GM21786 (cell line): ENCODE measurements at regions not wholly inside any gene's neighbourhood (a gene's known extent, or its start where the extent isn't known, plus 50 kb on each side); places are given as distances from the start of the nearest gene placed in this dataset.

Source experiments
- ATAC-seq: cut with Tn5 transposase; IDR thresholded peaks from one replicate; pipeline ENCODE4 v1.9.1; 2021; ENCODE audit not compliant: unreplicated experiment

DNA sequence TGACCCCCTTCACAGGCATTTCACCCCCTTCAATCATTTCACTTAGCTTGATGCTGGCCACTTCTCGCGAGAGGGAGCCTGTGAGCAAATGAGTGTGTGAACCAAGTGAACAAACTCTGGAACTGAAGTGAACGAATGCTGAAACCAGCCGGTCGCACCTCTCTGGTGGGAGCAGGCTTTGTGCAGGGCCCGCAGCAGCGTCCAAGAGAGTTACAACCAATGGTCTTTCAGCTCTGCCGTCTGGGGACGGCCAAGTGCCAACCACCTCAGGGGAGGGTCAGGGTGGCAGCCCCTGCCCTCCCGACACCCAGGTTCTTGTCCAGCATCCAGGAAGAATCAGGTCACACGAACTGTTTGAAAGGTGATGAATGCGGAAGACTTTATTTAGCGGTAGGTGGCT is 764.0 kb downstream of the SUCLG1 start:
- ATAC-seq, result no peak

DNA sequence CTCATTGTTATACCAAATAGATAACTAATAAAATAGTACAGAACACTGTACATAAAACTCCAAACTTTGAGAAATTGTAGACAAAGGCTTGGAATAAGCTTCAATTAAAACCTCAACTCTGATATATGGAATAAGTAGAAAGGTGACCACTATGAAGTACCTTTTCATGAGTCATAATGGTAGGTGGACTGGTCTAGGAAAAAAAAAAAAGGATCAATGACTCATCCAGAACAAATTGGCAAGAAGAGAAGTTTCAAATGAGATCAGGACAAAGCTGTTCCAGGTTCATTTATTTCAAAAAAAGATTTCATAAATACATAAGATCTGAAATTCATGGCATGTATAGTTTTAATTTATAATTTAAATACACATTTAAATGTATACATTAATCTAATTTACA is 769.7 kb downstream of the SUCLG1 start:
- ATAC-seq, result no peak

- ATAC-seq, result no peak
These were observed 772.2 kb downstream of the SUCLG1 start for GRCh38 chr2:83686863-83687262.

- no peak for ATAC-seq
These were observed 785.0 kb downstream of the SUCLG1 start for GRCh38 chr2:83674050-83674449.

DNA sequence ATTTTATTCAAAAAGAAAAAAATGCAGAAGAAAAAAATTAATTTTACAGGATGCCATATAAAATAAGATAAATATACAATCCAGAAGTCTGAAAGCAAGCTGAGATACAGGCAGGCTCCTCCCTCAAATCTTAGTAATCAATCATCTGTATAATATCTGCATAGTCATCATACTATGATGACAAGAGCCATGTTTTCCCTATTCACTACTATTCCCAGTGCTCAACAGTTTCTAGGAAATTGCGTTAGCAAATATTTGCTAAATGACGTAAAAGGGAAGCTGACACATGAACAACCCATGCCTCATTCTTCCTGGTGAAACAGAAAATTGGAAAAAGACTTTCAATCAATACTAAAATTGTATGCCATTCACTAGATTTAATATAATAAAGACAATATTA is 793.2 kb downstream of the SUCLG1 start:
- ATAC-seq, result no peak

DNA sequence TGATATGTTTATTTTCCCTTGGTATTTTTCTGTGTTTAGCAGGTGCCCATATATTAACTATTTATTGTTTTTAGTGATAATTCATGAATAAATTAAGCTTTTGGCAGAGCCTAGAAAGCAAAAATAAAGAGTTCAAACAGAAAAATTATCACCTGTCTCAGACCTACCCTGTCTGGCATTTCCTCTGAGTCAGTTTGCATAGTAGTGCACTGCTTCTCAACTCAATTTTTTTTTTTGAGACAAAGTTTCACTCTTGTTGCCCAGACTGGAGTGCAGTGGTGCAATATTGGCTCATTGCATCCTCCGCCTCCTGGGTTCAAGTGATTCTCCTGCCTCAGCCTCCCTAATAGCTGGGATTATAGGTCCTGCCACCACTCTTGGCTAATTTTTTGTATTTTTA is 793.9 kb downstream of the SUCLG1 start:
- no peak for ATAC-seq

- no peak for ATAC-seq
These were observed 797.4 kb downstream of the SUCLG1 start for GRCh38 chr2:83661711-83662110.

DNA sequence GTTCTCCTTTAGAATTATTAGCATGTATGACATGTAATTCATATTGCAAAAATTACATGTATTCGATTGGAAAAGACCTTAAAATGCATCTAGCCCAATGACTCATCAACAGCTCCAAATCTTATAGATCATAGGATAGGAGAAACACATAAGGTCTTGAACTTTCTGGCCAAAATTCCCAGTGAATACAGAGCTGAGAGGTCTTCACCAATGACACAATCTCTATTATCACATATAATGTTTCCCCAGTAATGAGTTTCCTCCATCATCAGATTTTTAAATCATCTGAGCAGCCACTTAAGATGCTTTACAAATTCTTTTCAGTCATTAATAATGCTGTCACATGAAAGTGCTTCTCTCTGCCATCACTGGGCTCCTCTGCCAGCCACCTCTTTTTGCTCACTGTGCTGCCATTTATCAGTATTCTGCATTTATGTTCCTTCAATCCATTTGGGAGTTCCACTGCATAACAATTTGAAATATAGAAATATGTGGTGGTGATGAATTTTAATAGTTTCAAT is 804.9 kb downstream of the SUCLG1 start:
- ATAC-seq, result no peak

- ATAC-seq, result no peak
These were observed 808.2 kb downstream of the SUCLG1 start for GRCh38 chr2:83650898-83651297.

DNA sequence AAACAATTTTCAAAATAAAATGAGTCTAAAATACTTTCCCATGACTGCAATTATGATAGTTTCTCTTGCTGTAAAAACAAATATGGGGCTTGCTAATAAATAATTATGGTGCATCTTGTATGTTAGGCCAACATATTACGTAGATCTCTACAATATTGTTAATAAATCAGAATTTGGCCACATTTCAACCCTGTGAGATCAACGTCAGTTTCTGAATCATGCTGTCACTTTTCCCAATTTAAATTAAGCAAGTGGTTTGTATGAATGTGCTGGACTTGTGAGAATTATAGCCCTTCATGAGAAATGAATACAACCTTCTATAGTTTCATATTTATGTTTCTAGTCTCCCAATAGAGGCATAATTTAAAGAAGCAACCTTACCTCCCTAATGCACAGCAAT is 808.9 kb downstream of the SUCLG1 start:
- ATAC-seq, result no peak

GRCh38 chr2:83640506-83640905 is 818.6 kb downstream of the SUCLG1 start:
- ATAC-seq, result no peak

DNA sequence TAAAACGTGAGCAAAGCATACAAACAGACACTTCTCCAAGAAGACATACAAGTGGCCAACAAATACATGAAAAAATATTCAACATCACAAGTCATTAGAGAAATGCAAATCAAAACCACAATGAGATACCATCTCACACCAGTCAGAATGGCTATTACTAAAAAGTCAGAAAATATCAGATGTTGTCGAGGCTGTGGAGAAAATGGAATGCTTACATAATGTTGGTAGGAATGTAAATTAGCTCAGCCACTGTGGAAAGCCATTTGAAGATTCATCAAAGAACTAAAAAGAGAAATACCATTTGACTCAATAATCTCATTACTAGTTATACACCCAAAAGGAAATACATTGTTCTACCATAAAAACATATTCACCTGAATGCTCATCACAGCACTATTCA is 825.7 kb downstream of the SUCLG1 start:
- ATAC-seq, result no peak

GRCh38 chr2:83630351-83630750 is 828.7 kb downstream of the SUCLG1 start:
- no peak for ATAC-seq

DNA sequence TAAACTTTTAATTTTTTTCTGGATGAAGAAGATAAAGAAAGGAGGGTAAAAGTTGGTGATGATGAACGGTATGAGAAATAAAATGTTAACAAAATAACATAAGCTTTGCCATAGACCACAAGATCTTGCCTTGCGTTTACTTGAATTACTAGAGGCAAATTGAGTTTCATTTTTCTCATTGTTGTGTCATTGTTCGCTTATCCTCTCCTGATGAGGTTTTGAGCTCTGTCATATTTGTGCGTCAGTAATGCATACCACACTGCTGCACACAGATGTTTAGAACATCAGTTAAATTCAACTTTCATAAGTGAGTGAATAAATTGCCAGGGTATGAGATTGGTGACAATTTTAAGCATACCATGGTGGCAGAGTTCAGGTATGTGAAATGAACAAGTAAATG is 843.6 kb downstream of the SUCLG1 start:
- no peak for ATAC-seq

DNA sequence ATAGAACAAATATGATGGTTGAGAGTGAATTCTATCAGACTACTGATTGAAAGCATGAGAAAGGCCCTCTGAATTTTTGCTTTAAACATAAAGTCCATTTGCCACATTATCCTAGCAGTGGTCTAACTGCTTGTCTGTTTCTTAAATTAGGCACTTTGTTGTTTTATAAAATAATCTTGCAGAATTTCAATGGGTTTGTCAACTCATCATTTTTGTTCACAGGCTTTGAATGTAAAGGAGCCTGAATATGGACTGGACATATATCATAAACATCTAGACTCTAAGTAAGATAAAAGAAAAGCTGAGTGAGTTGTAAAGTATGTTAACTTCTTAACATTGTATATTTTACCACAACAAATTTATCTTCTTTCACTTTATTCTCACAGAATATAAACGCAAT is 845.9 kb downstream of the SUCLG1 start:
- ATAC-seq, result no peak

DNA sequence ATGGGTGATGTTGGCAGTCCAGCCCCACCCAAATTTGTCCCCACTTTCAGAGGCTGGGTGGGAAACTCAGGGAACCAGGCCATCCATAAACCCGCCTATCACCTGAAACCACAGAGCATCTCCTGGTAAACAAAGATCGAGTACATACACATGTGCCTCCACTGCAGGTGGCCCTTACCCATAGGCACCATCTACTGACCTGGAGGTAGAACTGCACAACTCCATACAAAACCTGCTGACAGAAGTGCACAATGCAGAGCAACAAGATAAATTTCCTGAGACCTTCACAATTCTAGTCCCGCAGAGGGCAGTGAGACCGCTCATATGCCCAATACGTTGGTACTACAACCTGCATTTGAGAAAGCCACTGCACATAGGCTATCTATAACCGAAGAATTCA is 856.3 kb downstream of the SUCLG1 start:
- ATAC-seq, result no peak

DNA sequence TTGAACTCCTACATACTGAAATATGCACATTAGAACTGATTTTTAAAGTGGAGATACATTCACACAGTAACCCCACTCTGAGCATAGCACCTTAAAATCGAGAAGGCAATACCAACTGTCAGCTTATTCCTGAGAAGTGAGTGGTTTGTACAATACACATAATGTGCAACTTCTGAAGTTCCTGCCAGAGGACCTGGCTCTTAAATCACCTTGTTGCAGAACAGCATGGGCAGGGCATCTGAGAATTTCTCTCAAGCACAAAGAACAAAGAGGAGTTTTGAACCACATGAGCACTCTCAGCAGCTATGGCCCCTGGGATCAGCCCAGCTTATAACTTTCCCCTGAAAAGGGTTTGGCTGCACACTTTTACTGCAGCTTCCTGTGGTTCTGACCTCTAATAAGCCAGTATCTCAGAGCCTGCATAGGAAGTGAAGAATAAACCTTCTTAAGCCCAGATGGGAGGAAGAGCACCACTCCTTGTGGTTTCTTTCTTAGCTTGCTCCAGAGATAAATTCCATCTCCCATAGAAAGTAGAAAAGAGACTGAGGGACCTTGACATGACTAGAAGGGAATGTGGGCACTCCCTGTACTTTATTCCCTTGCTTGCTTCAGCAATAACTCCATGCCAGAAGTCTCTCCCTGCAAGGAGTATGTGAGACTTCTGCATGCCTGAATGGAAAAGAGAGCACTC is 862.3 kb downstream of the SUCLG1 start:
- ATAC-seq, result no peak

DNA sequence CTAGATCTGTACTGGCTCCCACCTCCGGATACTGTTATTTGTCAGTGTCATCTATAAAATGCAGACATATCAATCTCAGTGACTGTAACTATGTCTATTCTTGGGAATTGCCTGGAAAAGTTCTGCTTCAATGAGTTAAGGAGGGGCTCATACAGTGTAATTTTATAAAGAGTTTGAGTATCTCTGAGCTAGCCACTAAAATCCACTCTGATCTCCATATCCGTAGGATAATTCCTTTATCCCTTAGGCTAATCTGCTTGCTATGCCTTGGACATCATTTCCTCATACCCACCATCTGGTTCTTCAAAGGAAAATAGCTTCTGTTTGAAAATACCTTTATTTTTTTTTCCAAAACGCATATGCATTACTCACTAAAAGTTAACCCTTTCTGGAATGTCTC is 863.2 kb downstream of the SUCLG1 start:
- no peak for ATAC-seq

DNA sequence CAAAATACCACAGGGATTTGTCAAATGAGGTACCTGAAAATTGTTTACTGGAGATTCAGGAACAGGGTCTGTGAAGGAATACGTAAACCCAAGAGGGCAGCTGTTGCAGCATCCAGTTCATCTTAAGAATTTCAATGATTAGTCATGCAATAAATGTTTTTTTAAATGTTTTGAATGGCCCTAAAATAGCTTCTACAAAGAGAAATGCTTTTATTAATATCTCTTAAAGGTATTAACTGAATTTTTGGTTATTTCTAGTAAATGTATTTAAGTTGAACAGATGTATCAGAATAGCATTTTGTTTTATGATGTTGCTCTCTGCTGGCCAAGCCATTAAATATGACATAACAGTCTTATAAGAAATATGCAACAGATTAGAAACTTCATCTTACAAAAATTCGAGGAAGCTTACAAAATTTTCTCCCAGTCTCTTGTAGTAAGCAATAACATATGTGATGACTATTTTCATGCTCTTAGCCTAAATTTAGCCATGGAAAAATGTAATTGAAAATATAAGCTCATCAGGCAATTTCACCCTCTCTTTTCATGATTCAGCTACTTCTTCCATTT is 863.9 kb downstream of the SUCLG1 start:
- no peak for ATAC-seq

DNA sequence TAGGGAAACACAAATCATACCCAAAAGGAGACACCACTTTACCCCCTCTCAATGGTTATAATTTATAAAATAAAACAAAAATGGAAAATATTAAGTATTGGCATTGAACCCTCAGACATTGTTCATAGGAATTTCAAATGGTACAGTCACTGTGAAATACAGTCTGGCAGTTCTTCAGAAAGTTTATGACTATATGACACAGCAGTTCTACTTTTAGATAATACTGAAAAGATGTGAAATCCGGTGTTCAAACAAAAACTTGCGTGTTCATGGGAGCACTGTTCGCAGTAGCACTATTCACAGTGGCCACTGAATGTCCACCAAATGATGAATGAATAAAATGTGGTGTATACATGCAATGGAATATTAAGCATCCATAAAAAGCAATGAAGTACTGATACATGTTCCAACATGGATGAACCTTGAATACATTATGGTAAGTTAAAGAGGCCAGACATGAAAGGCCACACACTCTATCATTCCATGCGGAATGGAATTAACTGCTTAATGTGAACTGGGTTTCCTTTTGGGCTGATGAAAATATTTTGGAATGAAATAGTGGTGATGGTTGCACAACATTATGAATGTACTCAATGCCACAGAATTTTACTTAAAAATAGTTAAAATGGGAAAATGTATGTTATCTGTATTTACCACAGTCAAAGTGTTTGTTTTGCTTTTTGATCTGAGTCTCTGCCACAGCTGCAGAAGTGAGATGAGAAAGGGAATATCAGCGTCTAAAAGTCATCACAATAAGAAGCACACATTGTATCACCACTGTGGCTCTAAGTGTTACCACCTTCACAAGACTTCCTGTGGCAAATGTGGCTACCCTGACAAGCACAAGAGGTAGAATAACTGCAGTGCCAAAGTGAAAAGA is 864.6 kb downstream of the SUCLG1 start:
- ATAC-seq, result no peak

- ATAC-seq, result no peak
These were observed 871.8 kb downstream of the SUCLG1 start for GRCh38 chr2:83587309-83587708.

GRCh38 chr2:83585250-83585649 is 873.8 kb downstream of the SUCLG1 start:
- ATAC-seq, result no peak
